Erythroblast (primary cell): ENCODE measurements at regions not wholly inside any gene's neighbourhood (a gene's known extent, or its start where the extent isn't known, plus 50 kb on each side); places are given as distances from the start of the nearest gene placed in this dataset.

Experiments
- GATA1 ChIP-seq: IDR thresholded peaks from 2 replicates; pipeline ENCODE4 v1.6.1; 2011; ENCODE audit warnings: low read depth, mild to moderate bottlenecking, control low read depth, low read length, moderate library complexity
- POLR2A ChIP-seq: IDR thresholded peaks from 2 replicates; pipeline ENCODE4 v1.6.1; 2011; ENCODE audit warnings: mild to moderate bottlenecking, low read length

- TF ChIP-seq POLR2A (no peak), GATA1 (no peak)
Measured at GRCh38 chr2:150303281-150303680, 184.2 kb downstream of the RND3 start.
